ENCODE measurements at regions not wholly inside any gene's neighbourhood (a gene's known extent, or its start where the extent isn't known, plus 50 kb on each side); places are given as distances from the start of the nearest gene placed in this dataset.

DNA sequence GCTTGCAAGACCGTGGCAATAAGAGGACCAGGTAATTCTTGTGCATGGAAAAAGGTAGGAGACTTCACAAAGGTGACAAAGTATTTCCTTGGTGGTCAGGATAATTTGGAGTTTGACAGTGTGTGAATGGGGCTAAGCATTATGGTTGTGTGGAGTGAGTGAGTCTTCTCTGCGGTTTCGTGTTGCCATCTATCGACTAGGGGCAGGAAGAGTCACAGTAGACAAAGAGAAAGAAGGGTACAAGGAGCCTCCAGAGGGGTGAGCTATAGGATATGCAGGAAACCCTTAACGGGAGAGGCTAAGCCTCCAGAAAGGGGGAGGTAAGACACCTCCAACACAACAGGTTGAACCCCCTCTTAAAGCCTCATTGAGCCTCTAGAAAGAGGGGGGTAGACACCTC is 64.0 kb upstream of the RANBP6 start:
- H3K27ac ChIP-seq (ENCODE audit: low read length): no peak overlapping the region
- no peaks in the 10 kb centered on the region for H3K9me3 ChIP-seq (ENCODE audit: low read length)
- H3K36me3 ChIP-seq (ENCODE audit: insufficient read depth, low read length): no peaks in the 10 kb centered on the region
- H4K20me1 ChIP-seq (ENCODE audit: insufficient read depth): no peaks in the 10 kb centered on the region
- no peaks in the 10 kb centered on the region for H3K27me3 ChIP-seq (ENCODE audit: insufficient read depth, low read depth, low read length)
- TF ChIP-seq EZH2 (IDR thresholded peaks at IDR 0.05; ENCODE audit: borderline replicate concordance, insufficient read depth, low read length, poor library complexity, severe bottlenecking): no peak
- no peak for TF ChIP-seq RAD21 (conservative IDR thresholded peaks at IDR 0.05)
- no peak for TF ChIP-seq EP300 (conservative IDR thresholded peaks at IDR 0.05; ENCODE audit: poor library complexity, severe bottlenecking)
- TF ChIP-seq, protein P1, sequence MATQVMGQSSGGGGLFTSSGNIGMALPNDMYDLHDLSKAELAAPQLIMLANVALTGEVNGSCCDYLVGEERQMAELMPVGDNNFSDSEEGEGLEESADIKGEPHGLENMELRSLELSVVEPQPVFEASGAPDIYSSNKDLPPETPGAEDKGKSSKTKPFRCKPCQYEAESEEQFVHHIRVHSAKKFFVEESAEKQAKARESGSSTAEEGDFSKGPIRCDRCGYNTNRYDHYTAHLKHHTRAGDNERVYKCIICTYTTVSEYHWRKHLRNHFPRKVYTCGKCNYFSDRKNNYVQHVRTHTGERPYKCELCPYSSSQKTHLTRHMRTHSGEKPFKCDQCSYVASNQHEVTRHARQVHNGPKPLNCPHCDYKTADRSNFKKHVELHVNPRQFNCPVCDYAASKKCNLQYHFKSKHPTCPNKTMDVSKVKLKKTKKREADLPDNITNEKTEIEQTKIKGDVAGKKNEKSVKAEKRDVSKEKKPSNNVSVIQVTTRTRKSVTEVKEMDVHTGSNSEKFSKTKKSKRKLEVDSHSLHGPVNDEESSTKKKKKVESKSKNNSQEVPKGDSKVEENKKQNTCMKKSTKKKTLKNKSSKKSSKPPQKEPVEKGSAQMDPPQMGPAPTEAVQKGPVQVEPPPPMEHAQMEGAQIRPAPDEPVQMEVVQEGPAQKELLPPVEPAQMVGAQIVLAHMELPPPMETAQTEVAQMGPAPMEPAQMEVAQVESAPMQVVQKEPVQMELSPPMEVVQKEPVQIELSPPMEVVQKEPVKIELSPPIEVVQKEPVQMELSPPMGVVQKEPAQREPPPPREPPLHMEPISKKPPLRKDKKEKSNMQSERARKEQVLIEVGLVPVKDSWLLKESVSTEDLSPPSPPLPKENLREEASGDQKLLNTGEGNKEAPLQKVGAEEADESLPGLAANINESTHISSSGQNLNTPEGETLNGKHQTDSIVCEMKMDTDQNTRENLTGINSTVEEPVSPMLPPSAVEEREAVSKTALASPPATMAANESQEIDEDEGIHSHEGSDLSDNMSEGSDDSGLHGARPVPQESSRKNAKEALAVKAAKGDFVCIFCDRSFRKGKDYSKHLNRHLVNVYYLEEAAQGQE (IDR thresholded peaks at IDR 0.05; ENCODE audit: borderline replicate concordance): no peak
- no peak for TF ChIP-seq MXI1 (conservative IDR thresholded peaks at IDR 0.05; ENCODE audit: poor library complexity, severe bottlenecking)
- TF ChIP-seq, protein P2, sequence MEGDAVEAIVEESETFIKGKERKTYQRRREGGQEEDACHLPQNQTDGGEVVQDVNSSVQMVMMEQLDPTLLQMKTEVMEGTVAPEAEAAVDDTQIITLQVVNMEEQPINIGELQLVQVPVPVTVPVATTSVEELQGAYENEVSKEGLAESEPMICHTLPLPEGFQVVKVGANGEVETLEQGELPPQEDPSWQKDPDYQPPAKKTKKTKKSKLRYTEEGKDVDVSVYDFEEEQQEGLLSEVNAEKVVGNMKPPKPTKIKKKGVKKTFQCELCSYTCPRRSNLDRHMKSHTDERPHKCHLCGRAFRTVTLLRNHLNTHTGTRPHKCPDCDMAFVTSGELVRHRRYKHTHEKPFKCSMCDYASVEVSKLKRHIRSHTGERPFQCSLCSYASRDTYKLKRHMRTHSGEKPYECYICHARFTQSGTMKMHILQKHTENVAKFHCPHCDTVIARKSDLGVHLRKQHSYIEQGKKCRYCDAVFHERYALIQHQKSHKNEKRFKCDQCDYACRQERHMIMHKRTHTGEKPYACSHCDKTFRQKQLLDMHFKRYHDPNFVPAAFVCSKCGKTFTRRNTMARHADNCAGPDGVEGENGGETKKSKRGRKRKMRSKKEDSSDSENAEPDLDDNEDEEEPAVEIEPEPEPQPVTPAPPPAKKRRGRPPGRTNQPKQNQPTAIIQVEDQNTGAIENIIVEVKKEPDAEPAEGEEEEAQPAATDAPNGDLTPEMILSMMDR (IDR thresholded peaks at IDR 0.05; ENCODE audit: poor library complexity, severe bottlenecking): no peak
- TF ChIP-seq TAF1 (IDR thresholded peaks at IDR 0.05; ENCODE audit: low read depth): no peak
- TF ChIP-seq POLR2AphosphoS5 (IDR thresholded peaks at IDR 0.05): no peak
- TF ChIP-seq SMC3 (conservative IDR thresholded peaks at IDR 0.05; ENCODE audit: poor library complexity): no peak
- H3K9me2 ChIP-seq (ENCODE audit: insufficient read depth, low read length): no peaks in the 10 kb centered on the region
- peak overlapping the region; percentile 58 for H3K4me3 ChIP-seq (ENCODE audit: low read length)
- no peaks in the 10 kb centered on the region for H3F3A ChIP-seq (ENCODE audit: insufficient read depth, low read length, poor library complexity, severe bottlenecking)
- no peak overlapping the region for H3K4me2 ChIP-seq (ENCODE audit: low read length)
- no peak overlapping the region for H3K9ac ChIP-seq (ENCODE audit: low read length)
- no peaks in the 10 kb centered on the region for H3K79me2 ChIP-seq (replicated peaks; ENCODE audit: insufficient read depth, low read length)
- no peak overlapping the region for H2AFZ ChIP-seq (ENCODE audit: low read depth, low read length)

GRCh38 chr9:6078382-6079105 is 63.1 kb upstream of the RANBP6 start:
- Histone ChIP-seq H3K79me2 (replicated peaks; ENCODE audit: insufficient read depth, low read length) (no peaks in the 10 kb centered on the region), H3K4me2 (ENCODE audit: low read length) (no peak overlapping the region), H3K9ac (ENCODE audit: low read length) (no peak overlapping the region), H3K4me3 (ENCODE audit: low read length) (no peak overlapping the region), H2AFZ (ENCODE audit: low read depth, low read length) (no peak overlapping the region), H3K27ac (ENCODE audit: low read length) (no peak overlapping the region), H3K9me3 (ENCODE audit: low read length) (no peaks in the 10 kb centered on the region), H3K9me2 (ENCODE audit: insufficient read depth, low read length) (no peaks in the 10 kb centered on the region), H3F3A (ENCODE audit: insufficient read depth, low read length, poor library complexity, severe bottlenecking) (no peaks in the 10 kb centered on the region), H3K36me3 (ENCODE audit: insufficient read depth, low read length) (no peaks in the 10 kb centered on the region), H4K20me1 (ENCODE audit: insufficient read depth) (no peaks in the 10 kb centered on the region), H3K27me3 (ENCODE audit: insufficient read depth, low read depth, low read length) (no peaks in the 10 kb centered on the region)
- TF ChIP-seq EP300 (conservative IDR thresholded peaks at IDR 0.05; ENCODE audit: poor library complexity, severe bottlenecking) (no peak), POLR2AphosphoS5 (IDR thresholded peaks at IDR 0.05) (no peak), MXI1 (conservative IDR thresholded peaks at IDR 0.05; ENCODE audit: poor library complexity, severe bottlenecking) (no peak), RAD21 (conservative IDR thresholded peaks at IDR 0.05) (no peak), SMC3 (conservative IDR thresholded peaks at IDR 0.05; ENCODE audit: poor library complexity) (no peak), EZH2 (IDR thresholded peaks at IDR 0.05; ENCODE audit: borderline replicate concordance, insufficient read depth, low read length, poor library complexity, severe bottlenecking) (no peak), TAF1 (IDR thresholded peaks at IDR 0.05; ENCODE audit: low read depth) (no peak)
- TF ChIP-seq, protein P2 (IDR thresholded peaks at IDR 0.05; ENCODE audit: poor library complexity, severe bottlenecking): no peak
- TF ChIP-seq, protein P1 (IDR thresholded peaks at IDR 0.05; ENCODE audit: borderline replicate concordance): no peak
